HCT116 (cell line): ENCODE measurements at regions not wholly inside any gene's neighbourhood (a gene's known extent, or its start where the extent isn't known, plus 50 kb on each side); places are given as distances from the start of the nearest gene placed in this dataset.

Experiments used
- ATAC-seq: fragments of 200-7000 bp; cut with Tn5 transposase; 2 replicates; pipeline ENCODE4 v1.9.1; 2020; ENCODE audit warnings: mild to moderate bottlenecking, moderate library complexity
- BruUV-seq: library from RNA; stranded (reverse); fragments of 400-500 nt; replicated peaks from 2 replicates; lab custom pipeline; 2021; lab: Mats Ljungman, UMichigan
- CTCF ChIA-PET: fragments of 300-600 bp; sonication (Branson Sonifier 250); formaldehyde crosslinking; loops from one replicate; lab custom pipeline; 2021; ENCODE audit warnings: antibody characterized with exemption; lab: Charles Lee
- POLR2A ChIA-PET: fragments of 300-600, 350-600 bp; sonication (Branson Sonifier 250); formaldehyde crosslinking; loops from one replicate; lab custom pipeline; 2021; ENCODE audit warnings: antibody characterized with exemption; lab: Charles Lee
- RAD21 ChIA-PET, 2 experiments: fragments of 300-600 bp; sonication (Branson Sonifier 250); formaldehyde crosslinking; loops; one replicate each; lab custom pipeline; 2023; ENCODE audit warnings: low total read pairs in 2 of 2; ENCODE audit not compliant: uncharacterized antibody in 2 of 2, unreplicated experiment in 2 of 2, low non-redundant PET in 1 of 2; lab: Charles Lee
- DNase-seq: peaks from one replicate; pipeline ENCODE4 v3.0.0-alpha.2; 2010; ENCODE audit warnings: low read depth, low spot score
- H2AFZ ChIP-seq: fragments of 200-600 bp; shearing (Covaris generic), sonication (generic); 2 replicates; pipeline ENCODE4 v1.6.1; 2017; ENCODE audit warnings: low read depth, mixed run types, mixed read lengths, antibody characterized with exemption, low read length; ENCODE audit not compliant: poor library complexity, severe bottlenecking
- H3K27ac ChIP-seq: 2 replicates; pipeline ENCODE4 v1.5.1; 2012; ENCODE audit warnings: low read depth, low read length
- H3K27me3 ChIP-seq: fragments of 200-600 bp; sonication (generic); 2 replicates; pipeline ENCODE4 v1.6.1; 2016; ENCODE audit warnings: mixed run types, low read length, mixed read lengths; ENCODE audit not compliant: insufficient read depth
- H3K36me3 ChIP-seq, 2 experiments: fragments of 200-500 bp in 1 of 2; fragments of 200-600 bp in 1 of 2; sonication (Bioruptor generic) in 1 of 2; sonication (generic) in 1 of 2; 2 replicates each; pipeline versions ENCODE4 v1.5.1 to v1.6.1; 2014 to 2016; ENCODE audit warnings: low read length in 2 of 2, inconsistent platforms in 1 of 2, mixed read lengths in 1 of 2, mixed run types in 1 of 2; ENCODE audit not compliant: insufficient read depth in 2 of 2, control insufficient read depth in 1 of 2
- H3K4me1 ChIP-seq, 2 experiments: fragments of 200-600 bp in 1 of 2; sonication (generic) in 1 of 2; 2 replicates each; pipeline versions ENCODE4 v1.5.1 to v1.6.1; 2012 to 2017; ENCODE audit warnings: low read length in 2 of 2, inconsistent platforms in 1 of 2, mild to moderate bottlenecking in 1 of 2, mixed read lengths in 1 of 2, mixed run types in 1 of 2, moderate library complexity in 1 of 2; ENCODE audit not compliant: insufficient read depth in 2 of 2, control insufficient read depth in 1 of 2
- H3K4me2 ChIP-seq: fragments of 200-600 bp; sonication (generic); 2 replicates; pipeline ENCODE4 v1.6.1; 2017; ENCODE audit warnings: mixed run types, low read length, mixed read lengths
- H3K4me3 ChIP-seq, 2 experiments: fragments of 200-600 bp in 1 of 2; sonication (generic) in 1 of 2; replicated peaks in 1 of 2; 2 replicates each; pipeline ENCODE4 v1.5.1; 2011 to 2016; ENCODE audit warnings: low read length in 2 of 2, control low read depth in 1 of 2, low read depth in 1 of 2, mild to moderate bottlenecking in 1 of 2, mixed read lengths in 1 of 2, mixed run types in 1 of 2
- H3K79me2 ChIP-seq: fragments of 200-600 bp; sonication (generic); 2 replicates; pipeline ENCODE4 v1.6.1; 2017; ENCODE audit warnings: mild to moderate bottlenecking, mixed run types, low read length, moderate library complexity, mixed read lengths; ENCODE audit not compliant: insufficient read depth
- H3K9ac ChIP-seq: fragments of 200-600 bp; sonication (generic); 2 replicates; pipeline ENCODE4 v1.6.1; 2016; ENCODE audit warnings: low read length, mixed read lengths
- H3K9me2 ChIP-seq: fragments of 200-600 bp; sonication (generic), shearing (Covaris generic); 2 replicates; pipeline ENCODE4 v1.6.1; 2017; ENCODE audit warnings: mixed run types, mild to moderate bottlenecking, moderate library complexity; ENCODE audit not compliant: insufficient read depth
- H3K9me3 ChIP-seq, 2 experiments: fragments of 200-500 bp in 1 of 2; fragments of 200-600 bp in 1 of 2; sonication (Bioruptor generic) in 1 of 2; sonication (generic) in 1 of 2; 2 replicates each; pipeline ENCODE4 v1.6.1; 2014 to 2017; ENCODE audit warnings: low read length in 2 of 2, mixed read lengths in 2 of 2, inconsistent platforms in 1 of 2, low read depth in 1 of 2, mild to moderate bottlenecking in 1 of 2, mixed run types in 1 of 2, moderate library complexity in 1 of 2; ENCODE audit not compliant: control insufficient read depth in 1 of 2, insufficient read depth in 1 of 2
- H4K20me1 ChIP-seq: fragments of 200-600 bp; sonication (generic), shearing (Covaris generic); 2 replicates; pipeline ENCODE4 v1.6.1; 2017; ENCODE audit warnings: mixed run types, mild to moderate bottlenecking, moderate library complexity; ENCODE audit not compliant: insufficient read depth
- CBX3 ChIP-seq: IDR thresholded peaks from 2 replicates; pipeline ENCODE4 v1.6.1; 2012; ENCODE audit warnings: low read depth
- CEBPB ChIP-seq: IDR thresholded peaks from 2 replicates; pipeline ENCODE4 v1.6.1; 2012; ENCODE audit warnings: low read depth
- EGR1 ChIP-seq: IDR thresholded peaks from 2 replicates; pipeline ENCODE4 v1.6.1; 2012; ENCODE audit warnings: low read depth
- ELF1 ChIP-seq: IDR thresholded peaks from 2 replicates; pipeline ENCODE4 v1.6.1; 2012; ENCODE audit warnings: low read depth, borderline replicate concordance
- EZH2phosphoT487 ChIP-seq: fragments of 200-600 bp; IDR thresholded peaks from 2 replicates; pipeline ENCODE4 v1.6.1; 2018; ENCODE audit warnings: antibody characterized with exemption, borderline replicate concordance
- FOSL1 ChIP-seq: IDR thresholded peaks from 2 replicates; pipeline ENCODE4 v1.6.1; 2012; ENCODE audit warnings: low read depth
- JUND ChIP-seq: IDR thresholded peaks from 2 replicates; pipeline ENCODE4 v1.6.1; 2012
- POLR2A ChIP-seq: IDR thresholded peaks from 2 replicates; pipeline ENCODE4 v1.7.0; 2011; ENCODE audit warnings: borderline replicate concordance; ENCODE audit not compliant: insufficient read depth, insufficient read length; ENCODE audit errors: extremely low read depth
- POLR2AphosphoS5 ChIP-seq: IDR thresholded peaks from 2 replicates; pipeline ENCODE4 v1.6.1; 2011; ENCODE audit warnings: mild to moderate bottlenecking, low read depth, low read length, moderate library complexity
- RAD21 ChIP-seq: IDR thresholded peaks from 2 replicates; pipeline ENCODE4 v1.6.1; 2012; ENCODE audit warnings: low read depth, mild to moderate bottlenecking
- SIN3A ChIP-seq: IDR thresholded peaks from 2 replicates; pipeline ENCODE4 v1.6.1; 2012; ENCODE audit warnings: low read depth
- SP1 ChIP-seq: IDR thresholded peaks from 2 replicates; pipeline ENCODE4 v1.6.1; 2012; ENCODE audit warnings: low read depth
- TCF7L2 ChIP-seq: IDR thresholded peaks from 2 replicates; pipeline ENCODE4 v1.7.0; 2011; ENCODE audit warnings: borderline replicate concordance, inconsistent platforms; ENCODE audit not compliant: insufficient read depth, insufficient read length; ENCODE audit errors: extremely low read depth
- ZFX ChIP-seq: fragments of 450-650 bp; IDR thresholded peaks from 2 replicates; pipeline ENCODE4 v1.6.1; 2017
- ZNF274 ChIP-seq: fragments of 200-500 bp; sonication (Bioruptor generic); IDR thresholded peaks from 2 replicates; pipeline ENCODE4 v1.6.1; 2014; ENCODE audit warnings: mild to moderate bottlenecking, low read depth, low read length, inconsistent platforms
- intact Hi-C: fragments of 100-400 bp; cut with micrococcal nuclease; formaldehyde crosslinking; loops from 2 replicates; pipeline ENCODE4 v1.10.0; 2022
- TF ChIP-seq, protein P1 (sequence below), 3 experiments: fragments of 200-600 bp in 1 of 3; sonication (generic) in 1 of 3; IDR thresholded peaks in 2 of 3; conservative IDR thresholded peaks in 1 of 3; 2 replicates each; pipeline ENCODE4 v1.5.1; 2012 to 2017; ENCODE audit warnings: low read depth in 2 of 3, low read length in 2 of 3, antibody characterized with exemption in 1 of 3, borderline replicate concordance in 1 of 3, control low read depth in 1 of 3, mild to moderate bottlenecking in 1 of 3, mixed read lengths in 1 of 3, mixed run types in 1 of 3, moderate library complexity in 1 of 3; ENCODE audit not compliant: insufficient read depth in 1 of 3
- TF ChIP-seq, protein P2 (sequence below): IDR thresholded peaks from 2 replicates; pipeline ENCODE4 v1.6.1; 2012
- TF ChIP-seq, protein P3 (sequence below): IDR thresholded peaks from 2 replicates; pipeline ENCODE4 v1.6.1; 2012
- TF ChIP-seq, protein P4 (sequence below): IDR thresholded peaks from 2 replicates; pipeline ENCODE4 v1.6.1; 2011; ENCODE audit warnings: mild to moderate bottlenecking, low read length, moderate library complexity; ENCODE audit not compliant: insufficient replicate concordance; ENCODE audit errors: extremely low read depth

DNA sequence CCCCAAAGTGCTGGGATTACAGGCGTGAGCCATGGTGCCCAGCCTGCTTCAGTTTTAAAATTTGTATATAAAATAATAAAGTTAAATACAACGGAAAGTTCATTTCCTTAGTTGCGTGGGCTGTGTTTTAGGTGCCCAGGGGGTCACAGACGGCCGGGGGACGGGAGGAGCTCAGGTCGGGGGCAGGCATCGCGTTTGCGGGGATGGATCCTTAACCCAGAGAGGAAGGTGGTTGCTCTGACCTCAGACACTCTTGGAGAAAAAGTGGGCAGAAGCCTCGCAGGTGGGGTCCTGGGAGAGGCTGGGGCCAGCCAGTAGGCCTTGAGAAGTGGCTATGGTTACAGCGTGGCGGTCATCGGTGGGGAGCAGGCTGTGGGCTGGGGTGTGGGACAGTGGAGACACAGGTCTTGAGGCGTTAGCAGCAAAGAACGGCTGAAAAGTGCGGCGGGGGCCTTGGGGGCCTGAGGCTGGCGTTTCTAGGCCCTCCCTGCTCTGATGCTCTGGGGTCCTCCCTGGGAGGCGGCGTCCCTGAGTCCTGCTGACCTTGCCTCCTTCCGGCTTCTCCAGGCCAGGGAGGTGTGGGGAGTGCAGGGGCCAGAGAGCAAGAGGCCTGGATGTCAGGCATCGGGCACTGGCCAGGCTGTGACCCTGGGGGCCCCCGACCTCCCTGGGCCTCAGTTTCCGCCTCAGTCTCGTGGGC, 54.4 kb downstream of the UNCX start:
- Histone ChIP-seq H3K27me3 (no peaks in the 10 kb centered on the region), H3K4me3 (no peak overlapping the region), H2AFZ (no peak overlapping the region), H3K36me3 (no peaks in the 10 kb centered on the region), H3K9me2 (no peaks in the 10 kb centered on the region), H3K79me2 (no peaks in the 10 kb centered on the region), H4K20me1 (no peaks in the 10 kb centered on the region), H3K4me1 (peaks cover 0 to 6% of the 10 kb centered on the region in 2 experiments; a peak in 1 of 4 replicates)
- intact Hi-C loops, result no loop called here
- TF ChIP-seq ZFX, result no peak
- TF ChIP-seq SP1, result no peak
- TF ChIP-seq ZNF274, result no peak
- TF ChIP-seq SIN3A, result no peak
- TF ChIP-seq, protein P1, sequence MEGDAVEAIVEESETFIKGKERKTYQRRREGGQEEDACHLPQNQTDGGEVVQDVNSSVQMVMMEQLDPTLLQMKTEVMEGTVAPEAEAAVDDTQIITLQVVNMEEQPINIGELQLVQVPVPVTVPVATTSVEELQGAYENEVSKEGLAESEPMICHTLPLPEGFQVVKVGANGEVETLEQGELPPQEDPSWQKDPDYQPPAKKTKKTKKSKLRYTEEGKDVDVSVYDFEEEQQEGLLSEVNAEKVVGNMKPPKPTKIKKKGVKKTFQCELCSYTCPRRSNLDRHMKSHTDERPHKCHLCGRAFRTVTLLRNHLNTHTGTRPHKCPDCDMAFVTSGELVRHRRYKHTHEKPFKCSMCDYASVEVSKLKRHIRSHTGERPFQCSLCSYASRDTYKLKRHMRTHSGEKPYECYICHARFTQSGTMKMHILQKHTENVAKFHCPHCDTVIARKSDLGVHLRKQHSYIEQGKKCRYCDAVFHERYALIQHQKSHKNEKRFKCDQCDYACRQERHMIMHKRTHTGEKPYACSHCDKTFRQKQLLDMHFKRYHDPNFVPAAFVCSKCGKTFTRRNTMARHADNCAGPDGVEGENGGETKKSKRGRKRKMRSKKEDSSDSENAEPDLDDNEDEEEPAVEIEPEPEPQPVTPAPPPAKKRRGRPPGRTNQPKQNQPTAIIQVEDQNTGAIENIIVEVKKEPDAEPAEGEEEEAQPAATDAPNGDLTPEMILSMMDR (IDR thresholded peaks at IDR 0.05 in 2 of 3, conservative IDR thresholded peaks at IDR 0.05 in 1 of 3; ENCODE audit: borderline replicate concordance in 1 of 3, insufficient read depth in 1 of 3, low read depth in 2 of 3, low read length in 2 of 3), result no peak
- no peak for TF ChIP-seq RAD21
- no peak for TF ChIP-seq EGR1
- no peak for TF ChIP-seq ELF1
- TF ChIP-seq CEBPB, result no peak
- TF ChIP-seq JUND, result no peak
- TF ChIP-seq FOSL1, result no peak
- TF ChIP-seq CBX3, result no peak
- TF ChIP-seq POLR2AphosphoS5, result no peak
- TF ChIP-seq TCF7L2, result no peak
- TF ChIP-seq, protein P2, sequence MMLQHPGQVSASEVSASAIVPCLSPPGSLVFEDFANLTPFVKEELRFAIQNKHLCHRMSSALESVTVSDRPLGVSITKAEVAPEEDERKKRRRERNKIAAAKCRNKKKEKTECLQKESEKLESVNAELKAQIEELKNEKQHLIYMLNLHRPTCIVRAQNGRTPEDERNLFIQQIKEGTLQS, result no peak
- TF ChIP-seq, protein P3, sequence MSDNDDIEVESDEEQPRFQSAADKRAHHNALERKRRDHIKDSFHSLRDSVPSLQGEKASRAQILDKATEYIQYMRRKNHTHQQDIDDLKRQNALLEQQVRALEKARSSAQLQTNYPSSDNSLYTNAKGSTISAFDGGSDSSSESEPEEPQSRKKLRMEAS, result no peak
- no peak for TF ChIP-seq POLR2A
- TF ChIP-seq EZH2phosphoT487, result no peak
- TF ChIP-seq, protein P4, sequence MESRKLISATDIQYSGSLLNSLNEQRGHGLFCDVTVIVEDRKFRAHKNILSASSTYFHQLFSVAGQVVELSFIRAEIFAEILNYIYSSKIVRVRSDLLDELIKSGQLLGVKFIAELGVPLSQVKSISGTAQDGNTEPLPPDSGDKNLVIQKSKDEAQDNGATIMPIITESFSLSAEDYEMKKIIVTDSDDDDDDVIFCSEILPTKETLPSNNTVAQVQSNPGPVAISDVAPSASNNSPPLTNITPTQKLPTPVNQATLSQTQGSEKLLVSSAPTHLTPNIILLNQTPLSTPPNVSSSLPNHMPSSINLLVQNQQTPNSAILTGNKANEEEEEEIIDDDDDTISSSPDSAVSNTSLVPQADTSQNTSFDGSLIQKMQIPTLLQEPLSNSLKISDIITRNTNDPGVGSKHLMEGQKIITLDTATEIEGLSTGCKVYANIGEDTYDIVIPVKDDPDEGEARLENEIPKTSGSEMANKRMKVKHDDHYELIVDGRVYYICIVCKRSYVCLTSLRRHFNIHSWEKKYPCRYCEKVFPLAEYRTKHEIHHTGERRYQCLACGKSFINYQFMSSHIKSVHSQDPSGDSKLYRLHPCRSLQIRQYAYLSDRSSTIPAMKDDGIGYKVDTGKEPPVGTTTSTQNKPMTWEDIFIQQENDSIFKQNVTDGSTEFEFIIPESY, result no peak
- TF ChIP-seq, all 23 proteins: peak for 0
- ChIA-PET POLR2A (no interaction called here), CTCF (no interaction called here), RAD21 (no interaction called here)
- DNase-seq (no peak), ATAC-seq (no peak)
- Histone ChIP-seq H3K27ac (no peak overlapping the region), H3K9ac (no peak overlapping the region), H3K4me2 (no peak overlapping the region), H3K9me3 (no peaks in the 10 kb centered on the region)
- no TSS peak for BruUV-seq
